Astrocyte (in vitro differentiated cells and primary cell): ENCODE measurements at regions not wholly inside any gene's neighbourhood (a gene's known extent, or its start where the extent isn't known, plus 50 kb on each side); places are given as distances from the start of the nearest gene placed in this dataset.

Experiments
- CTCF ChIP-seq: IDR thresholded peaks from 2 replicates; pipeline ENCODE4 v1.5.1; 2011; ENCODE audit warnings: low read depth, mild to moderate bottlenecking, inconsistent platforms, low read length, moderate library complexity; ENCODE audit not compliant: insufficient read depth
- EZH2 ChIP-seq: IDR thresholded peaks from 2 replicates; pipeline ENCODE4 v1.6.1; 2012; ENCODE audit warnings: mild to moderate bottlenecking, low read length, inconsistent platforms; ENCODE audit not compliant: insufficient read depth

GRCh38 chr2:102922321-102922720, 160.5 kb downstream of the TMEM182 start:
- TF ChIP-seq CTCF (no peak), EZH2 (no peak)
